ENCODE measurements at regions not wholly inside any gene's neighbourhood (a gene's known extent, or its start where the extent isn't known, plus 50 kb on each side); places are given as distances from the start of the nearest gene placed in this dataset.

DNA sequence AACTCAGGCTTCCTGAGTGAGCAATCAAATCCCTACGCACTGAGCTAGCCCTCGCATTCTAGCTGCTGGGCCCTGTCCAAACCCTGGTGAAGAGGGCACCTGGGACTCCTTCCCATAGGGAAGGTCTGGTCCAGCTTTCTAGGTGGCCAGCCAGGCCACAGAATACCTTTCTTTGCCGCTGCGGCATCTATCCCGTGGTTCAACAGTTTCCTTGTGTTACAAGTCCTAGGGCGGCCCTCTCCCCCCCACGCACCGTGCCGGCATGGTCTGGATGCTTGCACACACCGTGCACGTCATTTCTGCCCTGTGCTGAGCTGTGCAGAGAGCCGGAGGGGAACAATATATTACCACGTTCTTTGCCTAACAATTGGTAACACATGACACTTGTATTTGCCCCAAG lies 164.6 kb upstream of the TSHZ3 start:
- no peaks in the 10 kb centered on the region for H3K27me3 ChIP-seq
- H3K36me3 ChIP-seq: no peaks in the 10 kb centered on the region
- TF ChIP-seq, protein P1, sequence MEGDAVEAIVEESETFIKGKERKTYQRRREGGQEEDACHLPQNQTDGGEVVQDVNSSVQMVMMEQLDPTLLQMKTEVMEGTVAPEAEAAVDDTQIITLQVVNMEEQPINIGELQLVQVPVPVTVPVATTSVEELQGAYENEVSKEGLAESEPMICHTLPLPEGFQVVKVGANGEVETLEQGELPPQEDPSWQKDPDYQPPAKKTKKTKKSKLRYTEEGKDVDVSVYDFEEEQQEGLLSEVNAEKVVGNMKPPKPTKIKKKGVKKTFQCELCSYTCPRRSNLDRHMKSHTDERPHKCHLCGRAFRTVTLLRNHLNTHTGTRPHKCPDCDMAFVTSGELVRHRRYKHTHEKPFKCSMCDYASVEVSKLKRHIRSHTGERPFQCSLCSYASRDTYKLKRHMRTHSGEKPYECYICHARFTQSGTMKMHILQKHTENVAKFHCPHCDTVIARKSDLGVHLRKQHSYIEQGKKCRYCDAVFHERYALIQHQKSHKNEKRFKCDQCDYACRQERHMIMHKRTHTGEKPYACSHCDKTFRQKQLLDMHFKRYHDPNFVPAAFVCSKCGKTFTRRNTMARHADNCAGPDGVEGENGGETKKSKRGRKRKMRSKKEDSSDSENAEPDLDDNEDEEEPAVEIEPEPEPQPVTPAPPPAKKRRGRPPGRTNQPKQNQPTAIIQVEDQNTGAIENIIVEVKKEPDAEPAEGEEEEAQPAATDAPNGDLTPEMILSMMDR (IDR thresholded peaks at IDR 0.05): no peak
- no peak overlapping the region for H3K27ac ChIP-seq
- no peaks in the 10 kb centered on the region for H3K9me3 ChIP-seq
- H3K4me1 ChIP-seq (ENCODE audit: control insufficient read depth in 1 of 2, insufficient read depth in 1 of 2, low read depth in 1 of 2, low read length in 1 of 2): no peaks in the 10 kb centered on the region
- no peak overlapping the region for H3K4me3 ChIP-seq (ENCODE audit: low read depth in 1 of 2, low read length in 1 of 2)

DNA sequence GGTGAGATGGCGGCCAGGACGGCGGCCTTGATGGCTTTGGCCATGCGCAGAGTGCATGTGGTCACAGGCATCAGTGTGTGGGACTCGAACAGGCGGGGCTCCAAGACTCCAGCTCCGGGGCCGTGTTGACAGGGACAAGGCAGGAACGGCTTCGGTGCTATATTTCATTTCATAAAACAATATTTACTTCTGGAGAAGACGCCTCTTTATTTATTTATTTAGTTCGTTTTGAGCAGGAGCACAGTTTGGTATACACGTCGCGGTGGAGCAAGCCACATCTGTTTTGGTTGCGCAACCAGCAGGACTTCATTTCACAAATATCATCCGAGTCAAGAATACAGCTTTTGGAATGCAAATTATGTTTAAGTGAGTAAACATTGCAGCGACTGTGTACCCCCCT lies 166.7 kb upstream of the TSHZ3 start:
- H3K9me3 ChIP-seq: no peaks in the 10 kb centered on the region
- no peaks in the 10 kb centered on the region for H3K36me3 ChIP-seq
- TF ChIP-seq, protein P1 (IDR thresholded peaks at IDR 0.05): no peak
- H3K27me3 ChIP-seq: no peaks in the 10 kb centered on the region
- H3K4me1 ChIP-seq (ENCODE audit: control insufficient read depth in 1 of 2, insufficient read depth in 1 of 2, low read depth in 1 of 2, low read length in 1 of 2): no peaks in the 10 kb centered on the region
- no peak overlapping the region for H3K27ac ChIP-seq
- H3K4me3 ChIP-seq (ENCODE audit: low read depth in 1 of 2, low read length in 1 of 2): no peak overlapping the region

DNA sequence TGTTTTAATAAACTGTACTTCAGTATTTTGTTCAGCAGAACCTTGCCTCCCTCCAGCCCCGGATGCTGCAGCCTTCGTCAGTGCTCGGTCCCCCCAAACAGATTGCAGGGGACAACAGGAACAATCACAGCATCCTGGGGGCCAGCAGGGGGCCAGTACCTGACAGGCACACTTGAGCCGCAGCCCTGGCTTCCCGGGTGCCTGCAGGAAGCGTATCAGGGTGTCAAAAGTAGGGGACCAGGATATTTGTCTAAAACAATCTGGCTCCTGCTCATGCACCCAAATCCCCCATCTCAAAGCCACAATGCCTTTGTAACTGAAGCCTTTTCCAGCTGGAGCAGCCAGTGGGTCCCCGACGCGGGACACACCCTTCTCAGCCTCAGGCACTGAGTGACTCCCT lies 167.5 kb upstream of the TSHZ3 start:
- TF ChIP-seq, protein P1 (IDR thresholded peaks at IDR 0.05): no peak
- Histone ChIP-seq H3K36me3 (no peaks in the 10 kb centered on the region), H3K27me3 (no peaks in the 10 kb centered on the region), H3K4me1 (ENCODE audit: control insufficient read depth in 1 of 2, insufficient read depth in 1 of 2, low read depth in 1 of 2, low read length in 1 of 2) (no peaks in the 10 kb centered on the region), H3K9me3 (no peaks in the 10 kb centered on the region), H3K27ac (no peak overlapping the region), H3K4me3 (ENCODE audit: low read depth in 1 of 2, low read length in 1 of 2) (no peak overlapping the region)

DNA sequence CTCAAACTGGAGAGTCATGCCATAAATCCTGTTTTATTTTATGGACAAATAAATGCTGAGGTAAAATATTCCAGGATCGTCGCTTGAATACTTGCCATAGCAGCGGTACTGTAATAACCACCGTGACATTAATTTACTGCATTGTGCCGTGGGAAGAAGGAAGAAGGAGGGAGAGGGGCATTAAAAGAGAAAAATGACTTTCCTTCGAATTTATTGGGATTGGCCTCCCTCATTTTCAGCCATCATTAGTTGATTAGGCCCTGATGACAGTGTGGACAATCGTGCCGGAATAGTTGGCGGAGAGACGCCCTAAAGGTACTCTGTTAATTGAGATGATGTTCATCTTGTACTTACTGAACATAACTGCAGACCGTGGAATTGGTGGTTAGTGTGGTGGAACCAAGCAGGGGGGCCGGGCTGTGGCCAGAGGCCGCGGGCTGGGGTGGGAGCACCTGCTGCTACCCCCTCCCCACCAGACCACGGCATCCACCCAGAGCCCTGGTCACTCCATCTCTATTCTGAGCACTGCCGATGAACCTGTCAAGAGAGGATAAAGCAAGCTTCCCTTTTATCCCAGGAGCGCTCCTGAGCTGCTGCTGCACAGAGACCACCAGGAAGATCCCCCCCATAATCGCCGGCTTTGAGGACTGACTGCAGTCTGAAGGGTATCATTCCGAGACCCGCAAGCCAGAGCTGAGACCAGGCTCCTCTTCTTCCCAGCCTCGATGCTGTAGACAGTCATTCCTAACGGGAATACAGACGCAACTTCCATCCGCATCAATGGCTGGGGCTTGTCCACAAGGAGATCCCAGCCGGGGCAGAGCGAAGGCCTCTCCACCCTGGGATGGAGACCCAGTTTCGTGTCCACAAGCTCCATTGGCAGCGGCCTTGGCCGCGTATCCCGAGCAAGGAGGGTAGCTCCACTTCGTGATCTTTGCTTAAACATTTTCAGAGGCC lies 168.3 kb upstream of the TSHZ3 start:
- TF ChIP-seq, protein P1 (IDR thresholded peaks at IDR 0.05): no peak
- Histone ChIP-seq H3K4me3 (ENCODE audit: low read depth in 1 of 2, low read length in 1 of 2) (no peak overlapping the region), H3K27ac (no peak overlapping the region), H3K9me3 (no peaks in the 10 kb centered on the region), H3K36me3 (no peaks in the 10 kb centered on the region), H3K4me1 (ENCODE audit: control insufficient read depth in 1 of 2, insufficient read depth in 1 of 2, low read depth in 1 of 2, low read length in 1 of 2) (no peaks in the 10 kb centered on the region), H3K27me3 (no peaks in the 10 kb centered on the region)

DNA sequence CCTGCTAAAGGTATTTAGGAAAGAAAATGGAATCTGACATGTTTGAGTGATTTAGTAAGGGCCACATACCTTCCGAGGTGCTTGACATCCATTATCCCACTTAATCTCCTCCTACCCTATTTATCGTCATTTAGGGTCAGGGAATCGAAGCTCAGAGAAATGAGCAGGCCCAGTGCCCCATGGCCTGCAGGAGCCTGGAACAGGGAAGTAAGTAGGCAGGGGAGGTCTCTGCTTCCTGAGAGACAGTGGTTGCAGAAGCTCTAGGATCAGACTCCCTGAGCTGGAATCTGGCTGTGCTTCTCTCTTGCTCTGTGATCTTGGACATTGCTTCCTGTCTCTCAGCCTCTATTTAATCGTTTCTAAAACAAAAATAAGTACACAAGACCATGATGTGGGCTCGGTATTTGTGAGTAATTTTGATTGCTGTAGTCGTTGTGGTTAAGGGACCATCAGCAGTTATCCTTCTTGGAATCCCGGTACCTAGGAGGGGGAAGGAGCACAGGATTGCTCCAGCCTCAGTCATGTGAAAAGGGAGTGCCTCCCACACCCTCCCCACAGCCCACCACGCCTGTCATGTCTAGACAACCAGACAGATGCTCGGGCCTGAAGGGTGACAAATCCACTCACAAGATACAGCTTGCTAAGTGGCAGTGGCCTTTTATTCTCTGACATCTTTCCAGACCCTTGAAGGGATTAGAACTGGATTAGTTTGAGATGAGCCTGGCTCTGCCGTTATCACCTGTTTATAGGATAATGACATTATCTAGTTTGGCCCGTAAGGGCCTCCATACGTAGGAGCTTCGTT lies 169.2 kb upstream of the TSHZ3 start:
- Histone ChIP-seq H3K4me1 (ENCODE audit: control insufficient read depth in 1 of 2, insufficient read depth in 1 of 2, low read depth in 1 of 2, low read length in 1 of 2) (no peaks in the 10 kb centered on the region), H3K9me3 (no peaks in the 10 kb centered on the region), H3K36me3 (no peaks in the 10 kb centered on the region), H3K27me3 (no peaks in the 10 kb centered on the region), H3K4me3 (ENCODE audit: low read depth in 1 of 2, low read length in 1 of 2) (no peak overlapping the region), H3K27ac (no peak overlapping the region)
- TF ChIP-seq, protein P1 (IDR thresholded peaks at IDR 0.05): no peak
